ENCODE measurements at regions not wholly inside any gene's neighbourhood (a gene's known extent, or its start where the extent isn't known, plus 50 kb on each side); places are given as distances from the start of the nearest gene placed in this dataset.

DNA sequence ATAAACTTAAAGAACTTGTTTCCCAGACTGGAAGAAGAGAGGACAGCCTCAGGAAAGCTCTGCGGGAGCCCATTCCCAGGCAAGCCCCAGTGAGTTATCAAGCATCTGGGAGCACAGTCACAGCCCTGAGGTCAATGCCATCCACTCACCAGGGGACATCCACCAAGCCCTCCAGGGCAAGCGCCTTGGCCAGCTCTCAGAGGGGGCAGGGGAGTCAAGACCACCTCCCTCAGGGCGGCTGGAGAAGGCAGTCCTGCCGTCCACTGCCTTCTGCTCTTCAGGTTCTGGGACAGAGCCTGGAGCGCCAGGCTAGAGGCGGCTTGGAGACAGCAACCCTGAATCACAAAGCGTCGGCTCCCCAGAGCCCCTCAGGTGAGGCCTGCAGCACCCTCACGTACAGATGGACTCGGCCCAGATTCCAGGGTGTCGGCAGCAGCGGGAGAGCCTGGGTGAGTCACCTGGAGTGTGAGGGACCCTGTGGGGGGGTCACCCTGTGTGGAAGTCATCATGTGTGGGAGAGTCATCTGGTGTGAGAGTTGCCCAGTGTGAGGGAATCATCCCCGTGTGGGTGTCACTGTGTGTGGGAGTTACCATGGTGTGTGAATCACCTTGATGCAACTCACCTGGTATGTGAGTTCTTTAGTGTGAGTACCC lies 100.9 kb upstream of the TEX51 start:
- no peaks in the 10 kb centered on the region for H3K9me3 ChIP-seq (ENCODE audit: low read depth)
- H3K27ac ChIP-seq: no peak overlapping the region
- no peak overlapping the region for H2AFZ ChIP-seq (replicated peaks)
- no peaks in the 10 kb centered on the region for H3F3A ChIP-seq (ENCODE audit: low read depth)
- Mint-ChIP-seq H3K4me1 (peaks cover 8% of the 10 kb centered on the region), H3K4me3 (no peak overlapping the region), H3K27ac (no peak overlapping the region), H3K27me3 (ENCODE audit: insufficient read depth, low read depth) (peaks cover 2% of the 10 kb centered on the region), H3K9me3 (peaks cover 3% of the 10 kb centered on the region), H3K36me3 (no peaks in the 10 kb centered on the region)
- peaks cover 12% of the 10 kb centered on the region for H3K4me1 ChIP-seq
- no peak for TF ChIP-seq EZH2phosphoT487 (IDR thresholded peaks at IDR 0.05)
- TF ChIP-seq, protein P1, sequence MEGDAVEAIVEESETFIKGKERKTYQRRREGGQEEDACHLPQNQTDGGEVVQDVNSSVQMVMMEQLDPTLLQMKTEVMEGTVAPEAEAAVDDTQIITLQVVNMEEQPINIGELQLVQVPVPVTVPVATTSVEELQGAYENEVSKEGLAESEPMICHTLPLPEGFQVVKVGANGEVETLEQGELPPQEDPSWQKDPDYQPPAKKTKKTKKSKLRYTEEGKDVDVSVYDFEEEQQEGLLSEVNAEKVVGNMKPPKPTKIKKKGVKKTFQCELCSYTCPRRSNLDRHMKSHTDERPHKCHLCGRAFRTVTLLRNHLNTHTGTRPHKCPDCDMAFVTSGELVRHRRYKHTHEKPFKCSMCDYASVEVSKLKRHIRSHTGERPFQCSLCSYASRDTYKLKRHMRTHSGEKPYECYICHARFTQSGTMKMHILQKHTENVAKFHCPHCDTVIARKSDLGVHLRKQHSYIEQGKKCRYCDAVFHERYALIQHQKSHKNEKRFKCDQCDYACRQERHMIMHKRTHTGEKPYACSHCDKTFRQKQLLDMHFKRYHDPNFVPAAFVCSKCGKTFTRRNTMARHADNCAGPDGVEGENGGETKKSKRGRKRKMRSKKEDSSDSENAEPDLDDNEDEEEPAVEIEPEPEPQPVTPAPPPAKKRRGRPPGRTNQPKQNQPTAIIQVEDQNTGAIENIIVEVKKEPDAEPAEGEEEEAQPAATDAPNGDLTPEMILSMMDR (IDR thresholded peaks at IDR 0.05): no peak
- TF ChIP-seq EZH2 (IDR thresholded peaks at IDR 0.05): no peak
- H3K36me3 ChIP-seq: no peaks in the 10 kb centered on the region
- no peaks in the 10 kb centered on the region for H3K27me3 ChIP-seq
- DNase-seq (ENCODE audit: low spot score): no peak
- H3K4me3 ChIP-seq: no peak overlapping the region
- H4K20me1 ChIP-seq (ENCODE audit: low read depth): no peaks in the 10 kb centered on the region
- no peak overlapping the region for H3K9ac ChIP-seq
- no peaks in the 10 kb centered on the region for H3K79me2 ChIP-seq (ENCODE audit: low read depth)
- H3K4me2 ChIP-seq: no peak overlapping the region

DNA sequence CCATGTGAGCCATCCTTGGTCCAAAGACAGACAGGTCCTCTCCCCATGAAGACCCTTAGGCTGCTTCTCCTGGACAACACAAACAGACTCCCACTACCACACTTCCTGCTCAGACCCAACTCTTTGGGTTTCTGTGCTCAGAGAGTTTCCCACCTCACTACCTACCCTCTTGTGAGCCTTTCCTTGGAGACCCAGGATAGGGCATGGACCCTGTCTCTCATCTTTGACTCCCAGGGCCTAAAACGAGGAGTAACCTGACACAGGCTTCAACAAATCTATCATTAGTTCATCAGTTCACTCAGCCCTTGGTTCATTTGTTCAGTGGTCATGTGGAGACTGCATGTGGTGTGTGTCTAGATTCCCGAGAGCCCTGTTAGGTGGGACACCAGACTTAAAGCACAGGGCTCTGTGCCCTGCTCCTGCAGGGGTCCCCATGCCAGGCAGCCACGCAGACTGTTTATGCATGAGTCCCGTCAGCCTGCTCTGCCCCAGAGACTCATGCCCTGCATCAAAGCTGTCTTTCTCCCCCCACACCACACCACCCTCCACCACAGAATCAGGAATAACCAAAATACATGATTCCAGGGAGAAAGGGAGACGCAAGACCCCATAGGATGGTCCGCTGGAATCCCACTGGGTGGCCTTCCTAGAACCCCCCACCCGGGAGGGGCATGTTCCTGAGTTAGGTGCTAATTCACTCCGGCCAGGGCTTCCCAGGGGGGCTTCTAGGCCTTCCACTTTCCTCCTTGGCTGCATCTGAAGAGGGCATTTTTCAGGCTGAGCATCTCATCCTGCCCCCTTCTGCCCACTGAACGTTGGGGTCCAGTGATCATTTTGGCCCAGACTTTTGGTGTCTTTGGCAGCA lies 100.2 kb upstream of the TEX51 start:
- Mint-ChIP-seq H3K27ac (no peak overlapping the region), H3K27me3 (ENCODE audit: insufficient read depth, low read depth) (peaks cover 2% of the 10 kb centered on the region), H3K4me3 (no peak overlapping the region), H3K36me3 (no peaks in the 10 kb centered on the region), H3K9me3 (peaks cover 3% of the 10 kb centered on the region), H3K4me1 (peaks cover 5% of the 10 kb centered on the region)
- H3K4me2 ChIP-seq: no peak overlapping the region
- no peak overlapping the region for H3K27ac ChIP-seq
- H4K20me1 ChIP-seq (ENCODE audit: low read depth): no peaks in the 10 kb centered on the region
- H3K9me3 ChIP-seq (ENCODE audit: low read depth): no peaks in the 10 kb centered on the region
- no peak overlapping the region for H3K9ac ChIP-seq
- TF ChIP-seq EZH2 (IDR thresholded peaks at IDR 0.05) (no peak), EZH2phosphoT487 (IDR thresholded peaks at IDR 0.05) (no peak)
- TF ChIP-seq, protein P1 (IDR thresholded peaks at IDR 0.05): no peak
- no peak for DNase-seq (ENCODE audit: low spot score)
- H3K36me3 ChIP-seq: no peaks in the 10 kb centered on the region
- H2AFZ ChIP-seq (replicated peaks): no peak overlapping the region
- peaks cover 14% of the 10 kb centered on the region for H3K4me1 ChIP-seq
- no peaks in the 10 kb centered on the region for H3K79me2 ChIP-seq (ENCODE audit: low read depth)
- H3F3A ChIP-seq (ENCODE audit: low read depth): no peaks in the 10 kb centered on the region
- no peak overlapping the region for H3K4me3 ChIP-seq
- no peaks in the 10 kb centered on the region for H3K27me3 ChIP-seq

DNA sequence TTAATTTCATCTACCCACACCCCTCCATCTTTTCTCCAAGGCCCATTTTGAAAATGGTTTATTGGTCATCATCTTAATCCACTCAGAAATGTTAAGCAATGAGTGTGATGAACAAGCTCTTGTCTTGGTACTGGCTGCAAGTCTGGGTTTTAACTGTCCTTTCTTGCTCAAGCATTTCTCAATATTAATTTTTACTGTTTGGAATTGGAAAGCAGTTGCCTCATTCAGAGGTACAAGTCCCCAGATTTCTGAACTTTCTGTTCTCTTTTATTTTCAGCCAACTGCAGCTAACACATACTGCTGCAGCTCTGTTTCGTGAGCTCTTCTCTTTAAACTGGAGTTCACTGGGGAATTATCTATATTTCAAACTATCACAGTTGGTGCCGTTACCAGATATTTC lies 99.4 kb upstream of the TEX51 start:
- Histone ChIP-seq H3K27ac (no peak overlapping the region), H4K20me1 (ENCODE audit: low read depth) (no peaks in the 10 kb centered on the region), H3F3A (ENCODE audit: low read depth) (no peaks in the 10 kb centered on the region), H3K4me3 (no peak overlapping the region), H3K9ac (no peak overlapping the region), H3K27me3 (no peaks in the 10 kb centered on the region), H3K9me3 (ENCODE audit: low read depth) (no peaks in the 10 kb centered on the region), H3K4me1 (peaks cover 14% of the 10 kb centered on the region), H3K36me3 (no peaks in the 10 kb centered on the region), H2AFZ (replicated peaks) (no peak overlapping the region), H3K4me2 (no peak overlapping the region), H3K79me2 (ENCODE audit: low read depth) (no peaks in the 10 kb centered on the region)
- Mint-ChIP-seq H3K4me1 (no peaks in the 10 kb centered on the region), H3K27ac (no peak overlapping the region), H3K27me3 (ENCODE audit: insufficient read depth, low read depth) (no peaks in the 10 kb centered on the region), H3K4me3 (no peak overlapping the region), H3K9me3 (peaks cover 3% of the 10 kb centered on the region), H3K36me3 (no peaks in the 10 kb centered on the region)
- no peak for DNase-seq (ENCODE audit: low spot score)
- TF ChIP-seq EZH2phosphoT487 (IDR thresholded peaks at IDR 0.05) (no peak), EZH2 (IDR thresholded peaks at IDR 0.05) (no peak)
- TF ChIP-seq, protein P1 (IDR thresholded peaks at IDR 0.05): no peak
